Dedifferentiated amniotic fluid mesenchymal stem cell (primary cell): ENCODE measurements at regions not wholly inside any gene's neighbourhood (a gene's known extent, or its start where the extent isn't known, plus 50 kb on each side); places are given as distances from the start of the nearest gene placed in this dataset.
"Not testable (repeated sequence)": the region's sequence is repeated elsewhere in the genome, so short reads cannot be mapped to it uniquely, and the experiment has no call there.

Experiments used
- DNase-seq: peaks from one replicate; pipeline ENCODE4 v3.0.0-alpha.2; 2016; ENCODE audit errors: extremely low spot score

- DNase-seq: no peak
Measured at GRCh38 chrX:74180716-74181115, 123.3 kb upstream of the ZCCHC13 start.

GRCh38 chrX:74179990-74180389 lies 124.0 kb upstream of the ZCCHC13 start:
- DNase-seq: no peak

- no peak for DNase-seq
Measured at GRCh38 chrX:74179499-74179898, 124.5 kb upstream of the ZCCHC13 start.

GRCh38 chrX:74179071-74179470 lies 124.9 kb upstream of the ZCCHC13 start:
- no peak for DNase-seq

GRCh38 chrX:74178536-74178935 lies 125.4 kb upstream of the ZCCHC13 start:
- DNase-seq: no peak

- DNase-seq: no peak
Measured at GRCh38 chrX:74171465-74171864, 132.5 kb upstream of the ZCCHC13 start.

- DNase-seq: no peak
Measured at GRCh38 chrX:74162199-74162598, 141.8 kb upstream of the ZCCHC13 start.

- DNase-seq: no peak
Measured at GRCh38 chrX:74160816-74161215, 143.2 kb upstream of the ZCCHC13 start.

GRCh38 chrX:74160358-74160757 lies 143.6 kb upstream of the ZCCHC13 start:
- no peak for DNase-seq

GRCh38 chrX:74147439-74147838 lies 156.5 kb upstream of the ZCCHC13 start:
- DNase-seq: no peak

GRCh38 chrX:74138943-74139342 lies 165.0 kb upstream of the ZCCHC13 start:
- DNase-seq: no peak

- peak; percentile 72 for DNase-seq
Measured at GRCh38 chrX:74133156-74133796, 170.7 kb upstream of the ZCCHC13 start.

GRCh38 chrX:74132280-74132679 lies 171.7 kb upstream of the ZCCHC13 start:
- DNase-seq: no peak

GRCh38 chrX:74119016-74119910 lies 184.7 kb upstream of the ZCCHC13 start:
- no peak for DNase-seq

GRCh38 chrX:74117962-74118902 lies 185.7 kb upstream of the ZCCHC13 start:
- DNase-seq: no peak

GRCh38 chrX:74111245-74111644 lies 192.7 kb upstream of the ZCCHC13 start:
- no peak for DNase-seq

- DNase-seq: no peak
Measured at GRCh38 chrX:74107666-74108065, 196.3 kb upstream of the ZCCHC13 start.

GRCh38 chrX:74104356-74105015 lies 199.5 kb upstream of the ZCCHC13 start:
- no peak for DNase-seq

- not testable (repeated sequence) for DNase-seq
Measured at GRCh38 chrX:74098407-74098806, 205.6 kb upstream of the ZCCHC13 start.

GRCh38 chrX:74090049-74090448 lies 213.9 kb upstream of the ZCCHC13 start:
- no peak for DNase-seq

GRCh38 chrX:74085642-74086236 lies 218.2 kb upstream of the ZCCHC13 start:
- no peak for DNase-seq
